Caco-2 (cell line): ENCODE measurements at regions not wholly inside any gene's neighbourhood (a gene's known extent, or its start where the extent isn't known, plus 50 kb on each side); places are given as distances from the start of the nearest gene placed in this dataset.

Experiments used
- BruUV-seq: library from RNA; stranded (reverse); fragments of 400-500 nt; replicated peaks from 2 replicates; lab custom pipeline; 2021; lab: Mats Ljungman, UMichigan
- CTCF ChIA-PET: fragments of 300-600 bp; sonication (Branson Sonifier 250); formaldehyde crosslinking; loops from one replicate; lab custom pipeline; 2022; ENCODE audit warnings: antibody characterized with exemption; lab: Charles Lee
- POLR2A ChIA-PET: fragments of 300-600 bp; sonication (Branson Sonifier 250); formaldehyde crosslinking; loops from one replicate; lab custom pipeline; 2022; ENCODE audit warnings: antibody characterized with exemption; lab: Charles Lee
- DNase-seq, 2 experiments: peaks; one replicate each; pipeline versions ENCODE4 v3.0.0 to v3.0.0-alpha.2; 2020 to 2022
- H3K27me3 ChIP-seq: replicated peaks from 2 replicates; pipeline ENCODE4 v1.6.0; 2011; ENCODE audit warnings: low read length; ENCODE audit not compliant: control insufficient read depth, insufficient read depth
- H3K36me3 ChIP-seq: 2 replicates; pipeline ENCODE4 v1.5.1; 2011; ENCODE audit warnings: low read length; ENCODE audit not compliant: control insufficient read depth, insufficient read depth
- H3K4me1 ChIP-seq: fragments of 250-450 bp; sonication (Bioruptor Pico); 2 replicates; pipeline ENCODE4 v1.5.1; 2020; ENCODE audit warnings: mild to moderate bottlenecking
- H3K4me3 ChIP-seq: 2 replicates; pipeline ENCODE4 v1.5.1; 2011; ENCODE audit warnings: low read depth, mild to moderate bottlenecking, control low read depth, low read length
- H3K9me3 ChIP-seq: fragments of 250-450 bp; sonication (Bioruptor Pico); 2 replicates; pipeline ENCODE4 v1.5.1; 2020; ENCODE audit warnings: mild to moderate bottlenecking, moderate library complexity
- H3K27ac Mint-ChIP-seq: one replicate; pipeline ENCODE4 v1.8.0; 2022; ENCODE audit warnings: mixed read lengths; ENCODE audit not compliant: unreplicated experiment
- H3K27me3 Mint-ChIP-seq: one replicate; pipeline ENCODE4 v1.8.0; 2022; ENCODE audit warnings: mixed read lengths; ENCODE audit not compliant: insufficient read depth, unreplicated experiment
- H3K36me3 Mint-ChIP-seq: one replicate; pipeline ENCODE4 v1.8.0; 2022; ENCODE audit warnings: mild to moderate bottlenecking, mixed read lengths; ENCODE audit not compliant: insufficient read depth, unreplicated experiment
- H3K4me1 Mint-ChIP-seq: one replicate; pipeline ENCODE4 v1.8.0; 2022; ENCODE audit warnings: low read depth, mixed read lengths; ENCODE audit not compliant: unreplicated experiment
- H3K4me3 Mint-ChIP-seq: one replicate; pipeline ENCODE4 v1.8.0; 2022; ENCODE audit warnings: mild to moderate bottlenecking, moderate library complexity, mixed read lengths; ENCODE audit not compliant: unreplicated experiment
- H3K9me3 Mint-ChIP-seq: one replicate; pipeline ENCODE4 v1.8.0; 2022; ENCODE audit warnings: mixed read lengths; ENCODE audit not compliant: unreplicated experiment
- intact Hi-C: fragments of 100-400 bp; cut with micrococcal nuclease; formaldehyde crosslinking; loops from one replicate; pipeline ENCODE4 v1.10.0; 2022; ENCODE audit not compliant: unreplicated experiment
- TF ChIP-seq, protein P1 (sequence below), 2 experiments: fragments of 200-600 bp in 1 of 2; IDR thresholded peaks; 1 replicate in 1 of 2; 2 replicates in 1 of 2; pipeline versions ENCODE4 v1.5.1 to v1.8.0; 2011 to 2022; ENCODE audit warnings: antibody characterized with exemption in 1 of 2, control low read depth in 1 of 2, inconsistent platforms in 1 of 2, low read depth in 1 of 2, low read length in 1 of 2, mild to moderate bottlenecking in 1 of 2, moderate library complexity in 1 of 2; ENCODE audit not compliant: insufficient read depth in 1 of 2, severe bottlenecking in 1 of 2, unreplicated experiment in 1 of 2

DNA sequence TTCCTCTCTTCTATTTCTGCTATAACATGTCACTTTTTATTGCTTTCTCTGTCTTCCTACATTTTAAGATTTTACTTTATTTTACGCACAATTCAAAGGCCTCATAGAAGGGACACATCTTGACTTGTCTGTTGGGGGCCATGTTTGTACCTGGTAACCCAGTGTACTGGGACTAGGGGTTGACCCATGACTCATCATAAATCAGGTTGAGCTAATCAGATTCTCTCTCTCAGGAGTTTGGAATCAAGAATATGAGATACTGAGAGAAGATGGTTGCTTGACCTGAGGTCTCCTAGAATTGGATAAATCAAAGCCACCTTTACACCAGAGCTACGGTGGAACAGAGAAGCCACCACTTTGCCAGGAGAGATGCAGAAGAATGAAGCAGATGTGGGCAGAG, 153.0 kb downstream of the UXS1 start:
- no peaks in the 10 kb centered on the region for H3K9me3 Mint-ChIP-seq
- no peaks in the 10 kb centered on the region for H3K4me1 Mint-ChIP-seq
- Histone ChIP-seq H3K27me3 (no peaks in the 10 kb centered on the region), H3K4me1 (no peaks in the 10 kb centered on the region), H3K4me3 (no peak overlapping the region), H3K36me3 (no peaks in the 10 kb centered on the region), H3K9me3 (no peaks in the 10 kb centered on the region)
- ChIA-PET POLR2A (no interaction called here), CTCF (no interaction called here)
- no peak for DNase-seq
- intact Hi-C loops = no loop called here
- H3K36me3 Mint-ChIP-seq = no peaks in the 10 kb centered on the region
- no peak overlapping the region for H3K4me3 Mint-ChIP-seq
- no peak overlapping the region for H3K27ac Mint-ChIP-seq
- no TSS peak for BruUV-seq
- H3K27me3 Mint-ChIP-seq = no peaks in the 10 kb centered on the region
- TF ChIP-seq, protein P1, sequence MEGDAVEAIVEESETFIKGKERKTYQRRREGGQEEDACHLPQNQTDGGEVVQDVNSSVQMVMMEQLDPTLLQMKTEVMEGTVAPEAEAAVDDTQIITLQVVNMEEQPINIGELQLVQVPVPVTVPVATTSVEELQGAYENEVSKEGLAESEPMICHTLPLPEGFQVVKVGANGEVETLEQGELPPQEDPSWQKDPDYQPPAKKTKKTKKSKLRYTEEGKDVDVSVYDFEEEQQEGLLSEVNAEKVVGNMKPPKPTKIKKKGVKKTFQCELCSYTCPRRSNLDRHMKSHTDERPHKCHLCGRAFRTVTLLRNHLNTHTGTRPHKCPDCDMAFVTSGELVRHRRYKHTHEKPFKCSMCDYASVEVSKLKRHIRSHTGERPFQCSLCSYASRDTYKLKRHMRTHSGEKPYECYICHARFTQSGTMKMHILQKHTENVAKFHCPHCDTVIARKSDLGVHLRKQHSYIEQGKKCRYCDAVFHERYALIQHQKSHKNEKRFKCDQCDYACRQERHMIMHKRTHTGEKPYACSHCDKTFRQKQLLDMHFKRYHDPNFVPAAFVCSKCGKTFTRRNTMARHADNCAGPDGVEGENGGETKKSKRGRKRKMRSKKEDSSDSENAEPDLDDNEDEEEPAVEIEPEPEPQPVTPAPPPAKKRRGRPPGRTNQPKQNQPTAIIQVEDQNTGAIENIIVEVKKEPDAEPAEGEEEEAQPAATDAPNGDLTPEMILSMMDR (IDR thresholded peaks at IDR 0.05; ENCODE audit: insufficient read depth in 1 of 2, low read depth in 1 of 2, low read length in 1 of 2, severe bottlenecking in 1 of 2, unreplicated experiment in 1 of 2) = no peak

DNA sequence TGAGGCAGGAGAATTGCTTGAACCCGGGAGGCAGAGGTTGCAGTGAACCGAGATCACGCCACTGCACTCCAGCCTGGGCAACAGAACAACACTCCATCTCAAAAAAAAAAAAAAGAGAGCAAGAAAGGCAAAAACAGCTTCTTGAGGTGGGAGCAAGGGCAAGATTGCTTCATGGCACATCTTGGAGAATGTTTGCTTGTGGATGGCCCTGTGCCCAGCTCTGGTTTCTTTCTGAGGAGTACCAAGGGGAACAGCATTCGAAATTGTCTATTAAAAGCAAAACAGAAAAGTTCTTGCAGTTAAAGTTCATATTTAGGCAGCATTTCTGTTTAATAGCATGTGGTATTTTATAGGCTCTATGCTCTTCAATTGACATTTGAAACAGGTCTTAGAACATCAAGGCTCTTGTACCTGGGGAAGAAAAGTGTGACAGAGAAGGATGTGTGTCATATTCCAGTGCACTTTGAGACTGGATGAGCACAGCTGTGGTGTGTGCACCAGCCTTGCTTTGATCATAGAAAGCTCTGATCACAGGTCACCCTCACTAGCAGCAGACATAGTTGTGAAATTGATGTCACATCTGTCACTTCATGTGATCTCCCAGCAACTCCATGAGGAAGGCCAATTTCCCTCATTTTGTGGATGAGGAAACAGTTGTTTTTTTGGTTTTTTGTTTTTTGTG, 154.3 kb downstream of the UXS1 start:
- H3K9me3 ChIP-seq = no peaks in the 10 kb centered on the region
- TF ChIP-seq, protein P1 (IDR thresholded peaks at IDR 0.05; ENCODE audit: insufficient read depth in 1 of 2, low read depth in 1 of 2, low read length in 1 of 2, severe bottlenecking in 1 of 2, unreplicated experiment in 1 of 2) = no peak
- no peaks in the 10 kb centered on the region for H3K27me3 ChIP-seq
- DNase-seq = no peak
- Mint-ChIP-seq H3K4me3 (no peak overlapping the region), H3K9me3 (no peaks in the 10 kb centered on the region), H3K27ac (no peak overlapping the region), H3K36me3 (no peaks in the 10 kb centered on the region), H3K4me1 (no peaks in the 10 kb centered on the region), H3K27me3 (no peaks in the 10 kb centered on the region)
- no peak overlapping the region for H3K4me3 ChIP-seq
- POLR2A ChIA-PET = no interaction called here
- intact Hi-C loops = no loop called here
- H3K4me1 ChIP-seq = no peaks in the 10 kb centered on the region
- H3K36me3 ChIP-seq = no peaks in the 10 kb centered on the region
- BruUV-seq = no TSS peak
- CTCF ChIA-PET = no interaction called here

DNA sequence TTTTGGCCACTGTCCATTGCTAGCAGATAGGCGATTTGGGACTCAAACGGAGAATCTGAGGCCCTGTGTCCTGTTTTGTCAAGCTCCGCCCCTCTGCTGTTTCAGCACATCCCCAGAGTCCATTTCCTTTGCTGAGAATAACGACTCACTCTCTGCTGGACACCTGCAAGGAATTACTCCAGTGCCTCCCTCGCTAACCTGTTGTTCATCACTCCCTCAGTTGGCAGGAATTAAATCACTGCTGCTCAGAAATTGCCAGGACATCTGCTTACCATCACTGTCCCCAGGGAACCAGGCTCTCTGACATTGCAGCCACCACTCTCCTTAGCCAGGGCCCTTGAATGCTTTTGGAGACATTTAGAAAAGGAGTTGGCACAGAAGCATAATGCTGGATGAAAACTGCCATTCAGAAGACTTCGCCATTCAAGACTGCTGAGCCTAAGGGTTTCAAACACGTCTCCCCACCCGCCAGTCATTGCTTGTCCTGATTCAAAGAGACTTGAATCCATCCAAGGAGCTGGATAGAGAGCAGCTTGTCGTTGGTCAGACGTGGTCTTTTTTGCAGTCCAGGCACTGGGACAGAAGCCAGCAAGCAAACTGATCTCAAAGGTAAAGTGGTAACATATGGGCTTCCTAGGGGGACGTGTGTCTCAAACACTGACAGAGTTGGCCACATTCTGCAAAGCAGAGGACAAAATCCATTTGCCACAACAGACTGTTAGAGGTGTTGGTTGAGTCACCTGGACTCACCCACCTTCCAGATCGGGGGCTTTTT, 155.3 kb downstream of the UXS1 start:
- H3K4me1 ChIP-seq = no peaks in the 10 kb centered on the region
- no peak overlapping the region for H3K4me3 Mint-ChIP-seq
- BruUV-seq = no TSS peak
- POLR2A ChIA-PET = no interaction called here
- H3K36me3 Mint-ChIP-seq = no peaks in the 10 kb centered on the region
- no peaks in the 10 kb centered on the region for H3K9me3 Mint-ChIP-seq
- no peak for DNase-seq
- TF ChIP-seq, protein P1 (IDR thresholded peaks at IDR 0.05; ENCODE audit: insufficient read depth in 1 of 2, low read depth in 1 of 2, low read length in 1 of 2, severe bottlenecking in 1 of 2, unreplicated experiment in 1 of 2) = no peak
- CTCF ChIA-PET = no interaction called here
- H3K4me1 Mint-ChIP-seq = no peaks in the 10 kb centered on the region
- no peaks in the 10 kb centered on the region for H3K9me3 ChIP-seq
- H3K36me3 ChIP-seq = no peaks in the 10 kb centered on the region
- no peaks in the 10 kb centered on the region for H3K27me3 Mint-ChIP-seq
- H3K4me3 ChIP-seq = no peak overlapping the region
- no peaks in the 10 kb centered on the region for H3K27me3 ChIP-seq
- no peak overlapping the region for H3K27ac Mint-ChIP-seq
- intact Hi-C loops = no loop called here
